ENCODE measurements at regions not wholly inside any gene's neighbourhood (a gene's known extent, or its start where the extent isn't known, plus 50 kb on each side); places are given as distances from the start of the nearest gene placed in this dataset.

- intact Hi-C loops (cut with micrococcal nuclease), result loop anchor here (5.0 to 10.0 kb wide), 2 partner anchors 808 to 1076 kb away; no protein-coding TSS in a partner anchor
- DNase-seq, result peak; percentile 6 to 53 (median 8)
Observed at GRCh38 chr20:39886650-39887190, 802.3 kb downstream of the MAFB start.

GRCh38 chr20:39885975-39886649 is 802.9 kb downstream of the MAFB start:
- Histone ChIP-seq H3K9me3 (replicated peaks in 1 of 2; ENCODE audit: control insufficient read depth in 1 of 2, insufficient read depth in 1 of 2, low read length in 2 of 2) (no peaks in the 10 kb centered on the region), H3K9ac (ENCODE audit: insufficient read depth, low read length, poor library complexity, severe bottlenecking) (no peak overlapping the region), H3K27ac (ENCODE audit: low read depth in 1 of 2, low read length in 2 of 2) (no peak overlapping the region), H3K36me3 (replicated peaks in 1 of 2; ENCODE audit: control insufficient read depth in 1 of 2, insufficient read depth in 2 of 2, low read length in 2 of 2) (no peaks in the 10 kb centered on the region), H4K20me1 (ENCODE audit: insufficient read depth, low read length) (no peaks in the 10 kb centered on the region), H3K4me1 (ENCODE audit: control insufficient read depth in 1 of 2, insufficient read depth in 2 of 2, low read length in 2 of 2) (peaks cover 0 to 3% of the 10 kb centered on the region in 2 donors), H3K27me3 (ENCODE audit: control insufficient read depth in 2 of 2, insufficient read depth in 2 of 2, low read length in 2 of 2) (peaks cover 0 to 2% of the 10 kb centered on the region in 2 donors), H2AFZ (ENCODE audit: insufficient read depth, low read depth, low read length, poor library complexity, severe bottlenecking) (no peak overlapping the region), H3K4me2 (replicated peaks; ENCODE audit: extremely low read depth, low read length, poor library complexity, severe bottlenecking) (no peak overlapping the region), H3K4me3 (replicated peaks in 1 of 3; ENCODE audit: low read depth in 2 of 3, low read length in 3 of 3) (no peak overlapping the region), H3K79me2 (ENCODE audit: insufficient read depth, low read length) (no peaks in the 10 kb centered on the region)
- peak; percentile 12 to 40 (median 34) for DNase-seq
- no peaks in the 10 kb centered on the region for H3K36me3 Mint-ChIP-seq
- H3K27me3 Mint-ChIP-seq (ENCODE audit: low read depth in 3 of 3), result peaks cover 0 to 3% (median 2%) of the 10 kb centered on the region in 3 donors
- no peak overlapping the region for H3K27ac Mint-ChIP-seq
- H3K4me1 Mint-ChIP-seq, result peaks cover 6% of the 10 kb centered on the region
- peak; percentile 61 for TF ChIP-seq CTCF (IDR thresholded peaks at IDR 0.05)
- H3K4me3 Mint-ChIP-seq, result no peak overlapping the region
- intact Hi-C loops (cut with micrococcal nuclease), result loop anchor here (5.0 to 10.0 kb wide), 2 partner anchors 809 to 1076 kb away; no protein-coding TSS in a partner anchor
- 46% methylated on average over 5 of the region's 7 CpGs for whole genome bisulfite sequencing (ENCODE audit: insufficient coverage)
- H3K9me3 Mint-ChIP-seq, result peaks cover 0 to 3% (median 0%) of the 10 kb centered on the region in 7 donors

More at GRCh38 chr20:39886650-39887190, 802.3 kb downstream of the MAFB start:
- no peak overlapping the region for H3K9ac ChIP-seq (ENCODE audit: insufficient read depth, low read length, poor library complexity, severe bottlenecking)
- H3K79me2 ChIP-seq (ENCODE audit: insufficient read depth, low read length), result no peaks in the 10 kb centered on the region
- H3K4me3 ChIP-seq (replicated peaks in 1 of 3; ENCODE audit: low read depth in 2 of 3, low read length in 3 of 3), result no peak overlapping the region
- no peaks in the 10 kb centered on the region for H3K36me3 Mint-ChIP-seq
- no peaks in the 10 kb centered on the region for H4K20me1 ChIP-seq (ENCODE audit: insufficient read depth, low read length)
- H3K27ac Mint-ChIP-seq, result no peak overlapping the region
- TF ChIP-seq CTCF (IDR thresholded peaks at IDR 0.05), result no peak
- H3K27me3 Mint-ChIP-seq (ENCODE audit: low read depth in 3 of 3), result peaks cover 0 to 4% (median 4%) of the 10 kb centered on the region in 3 donors
- H3K27me3 ChIP-seq (ENCODE audit: control insufficient read depth in 2 of 2, insufficient read depth in 2 of 2, low read length in 2 of 2), result peaks cover 0 to 2% of the 10 kb centered on the region in 2 donors
- 58% methylated on average over 3 of the region's 3 CpGs for WGBS (ENCODE audit: insufficient coverage)
- peaks cover 6% of the 10 kb centered on the region for H3K4me1 Mint-ChIP-seq
- H3K9me3 Mint-ChIP-seq, result peaks cover 0 to 3% (median 0%) of the 10 kb centered on the region in 7 donors
- H2AFZ ChIP-seq (ENCODE audit: insufficient read depth, low read depth, low read length, poor library complexity, severe bottlenecking), result no peak overlapping the region
- H3K4me2 ChIP-seq (replicated peaks; ENCODE audit: extremely low read depth, low read length, poor library complexity, severe bottlenecking), result no peak overlapping the region
- H3K4me3 Mint-ChIP-seq, result no peak overlapping the region
- no peak overlapping the region for H3K27ac ChIP-seq (ENCODE audit: low read depth in 1 of 2, low read length in 2 of 2)
- H3K9me3 ChIP-seq (replicated peaks in 1 of 2; ENCODE audit: control insufficient read depth in 1 of 2, insufficient read depth in 1 of 2, low read length in 2 of 2), result no peaks in the 10 kb centered on the region
- peaks cover 0 to 3% of the 10 kb centered on the region in 2 donors for H3K4me1 ChIP-seq (ENCODE audit: control insufficient read depth in 1 of 2, insufficient read depth in 2 of 2, low read length in 2 of 2)
- no peaks in the 10 kb centered on the region for H3K36me3 ChIP-seq (replicated peaks in 1 of 2; ENCODE audit: control insufficient read depth in 1 of 2, insufficient read depth in 2 of 2, low read length in 2 of 2)
